ENCODE measurements at regions not wholly inside any gene's neighbourhood (a gene's known extent, or its start where the extent isn't known, plus 50 kb on each side); places are given as distances from the start of the nearest gene placed in this dataset.

DNA sequence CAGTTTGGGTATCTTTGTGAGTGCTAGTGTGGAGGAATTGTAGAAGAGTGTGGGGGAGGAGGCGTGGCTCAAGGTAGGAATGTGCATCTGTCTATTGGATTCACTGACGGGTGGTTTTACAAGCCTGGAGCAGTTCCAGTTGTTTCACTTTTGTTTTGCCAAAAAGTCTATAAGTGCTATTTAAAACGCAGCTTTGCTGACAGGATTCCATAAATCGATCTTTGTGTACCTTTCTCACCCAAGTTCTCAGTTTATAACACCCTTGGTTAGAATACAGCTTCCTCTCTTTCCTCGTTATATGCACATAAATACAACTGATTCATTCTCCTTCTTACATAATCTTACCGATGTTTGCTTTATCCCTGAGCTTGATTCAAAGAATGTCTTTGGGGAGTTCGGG is 123.2 kb upstream of the UBE2E2 start:
- DNase-seq (ENCODE audit: extremely low read depth in 1 of 4, low spot score in 3 of 4) (no peak), ATAC-seq (no peak), FAIRE-seq (no peak)
- Histone ChIP-seq H4K20me1 (replicated peaks; ENCODE audit: control insufficient read depth, insufficient read depth, low read length) (no peaks in the 10 kb centered on the region), H3K4me2 (ENCODE audit: insufficient read depth, low read length) (no peak overlapping the region), H2AFZ (ENCODE audit: low read depth, low read length) (no peak overlapping the region), H3K27me3 (ENCODE audit: control insufficient read depth in 2 of 2, insufficient read depth in 2 of 2, low read length in 2 of 2) (no peaks in the 10 kb centered on the region), H3K36me3 (ENCODE audit: control insufficient read depth, insufficient read depth, low read length) (no peaks in the 10 kb centered on the region), H3K9me3 (replicated peaks; ENCODE audit: control insufficient read depth, insufficient read depth, low read depth, low read length) (no peaks in the 10 kb centered on the region), H3K9me1 (ENCODE audit: control insufficient read depth, insufficient read depth, low read length) (no peaks in the 10 kb centered on the region), H3K27ac (ENCODE audit: extremely low read depth, low read depth, low read length) (no peak overlapping the region), H3K79me2 (ENCODE audit: control insufficient read depth, insufficient read depth, low read length) (no peaks in the 10 kb centered on the region), H3K9ac (ENCODE audit: insufficient read depth in 1 of 2, low read depth in 2 of 2, low read length in 2 of 2) (no peak overlapping the region), H3K4me1 (replicated peaks in 1 of 2; ENCODE audit: control insufficient read depth in 2 of 2, insufficient read depth in 2 of 2, low read length in 2 of 2) (no peaks in the 10 kb centered on the region), H3K4me3 (no peak overlapping the region)
- WGBS (ENCODE audit: insufficient coverage, low coverage, missing lambda C conversion rate), result 2% methylated on average over 7 of the region's 7 CpGs
- BruUV-seq (replicated peaks), result no TSS peak
- POLR2A ChIA-PET, result no interaction called here
- TF ChIP-seq, protein P1, sequence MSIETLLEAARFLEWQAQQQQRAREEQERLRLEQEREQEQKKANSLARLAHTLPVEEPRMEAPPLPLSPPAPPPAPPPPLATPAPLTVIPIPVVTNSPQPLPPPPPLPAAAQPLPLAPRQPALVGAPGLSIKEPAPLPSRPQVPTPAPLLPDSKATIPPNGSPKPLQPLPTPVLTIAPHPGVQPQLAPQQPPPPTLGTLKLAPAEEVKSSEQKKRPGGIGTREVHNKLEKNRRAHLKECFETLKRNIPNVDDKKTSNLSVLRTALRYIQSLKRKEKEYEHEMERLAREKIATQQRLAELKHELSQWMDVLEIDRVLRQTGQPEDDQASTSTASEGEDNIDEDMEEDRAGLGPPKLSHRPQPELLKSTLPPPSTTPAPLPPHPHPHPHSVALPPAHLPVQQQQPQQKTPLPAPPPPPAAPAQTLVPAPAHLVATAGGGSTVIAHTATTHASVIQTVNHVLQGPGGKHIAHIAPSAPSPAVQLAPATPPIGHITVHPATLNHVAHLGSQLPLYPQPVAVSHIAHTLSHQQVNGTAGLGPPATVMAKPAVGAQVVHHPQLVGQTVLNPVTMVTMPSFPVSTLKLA (conservative IDR thresholded peaks at IDR 0.05), result no peak
- no peak for TF ChIP-seq RNF2 (IDR thresholded peaks at IDR 0.05)
- no peak for TF ChIP-seq ZNF766 (CRISPR knock-in tag; conservative IDR thresholded peaks at IDR 0.05)
- TF ChIP-seq MAFF (IDR thresholded peaks at IDR 0.05; ENCODE audit: low read length), result no peak
- no peak for TF ChIP-seq ZNF830 (CRISPR knock-in tag; IDR thresholded peaks at IDR 0.05)
- no peak for TF ChIP-seq ZNF12 (CRISPR knock-in tag; IDR thresholded peaks at IDR 0.05)
- TF ChIP-seq SMARCC2 (IDR thresholded peaks at IDR 0.05; ENCODE audit: low read depth), result no peak
- no peak for TF ChIP-seq NR4A1 (CRISPR knock-in tag; IDR thresholded peaks at IDR 0.05)
- no peak for TF ChIP-seq NR4A1 (tag; IDR thresholded peaks at IDR 0.05)
- TF ChIP-seq ZNF232 (CRISPR knock-in tag; IDR thresholded peaks at IDR 0.05), result no peak
- no peak for TF ChIP-seq ZNF277 (CRISPR knock-in tag; IDR thresholded peaks at IDR 0.05; ENCODE audit: borderline replicate concordance)
- TF ChIP-seq NFE2 (IDR thresholded peaks at IDR 0.05; ENCODE audit: low read depth), result no peak
- TF ChIP-seq TBP (optimal IDR thresholded peaks at IDR 0.05; ENCODE audit: low read depth, low read length), result no peak
- no peak for TF ChIP-seq SLC30A9 (CRISPR knock-in tag; IDR thresholded peaks at IDR 0.05)
- no peak for TF ChIP-seq SIN3B (IDR thresholded peaks at IDR 0.05; ENCODE audit: low read depth)
- TF ChIP-seq, protein P2, sequence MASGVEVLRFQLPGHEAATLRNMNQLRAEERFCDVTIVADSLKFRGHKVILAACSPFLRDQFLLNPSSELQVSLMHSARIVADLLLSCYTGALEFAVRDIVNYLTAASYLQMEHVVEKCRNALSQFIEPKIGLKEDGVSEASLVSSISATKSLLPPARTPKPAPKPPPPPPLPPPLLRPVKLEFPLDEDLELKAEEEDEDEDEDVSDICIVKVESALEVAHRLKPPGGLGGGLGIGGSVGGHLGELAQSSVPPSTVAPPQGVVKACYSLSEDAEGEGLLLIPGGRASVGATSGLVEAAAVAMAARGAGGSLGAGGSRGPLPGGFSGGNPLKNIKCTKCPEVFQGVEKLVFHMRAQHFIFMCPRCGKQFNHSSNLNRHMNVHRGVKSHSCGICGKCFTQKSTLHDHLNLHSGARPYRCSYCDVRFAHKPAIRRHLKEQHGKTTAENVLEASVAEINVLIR (CRISPR knock-in tag; IDR thresholded peaks at IDR 0.05), result no peak
- TF ChIP-seq MCM2 (IDR thresholded peaks at IDR 0.05; ENCODE audit: low read depth), result no peak
- no peak for TF ChIP-seq POU5F1 (IDR thresholded peaks at IDR 0.05; ENCODE audit: borderline replicate concordance, low read depth, low read length, partially characterized antibody)
- no peak for TF ChIP-seq TAF1 (IDR thresholded peaks at IDR 0.05; ENCODE audit: control insufficient read depth, extremely low read depth, insufficient read depth, low read length, severe bottlenecking)
- intact Hi-C loops (cut with micrococcal nuclease), result no loop called here
- in situ Hi-C loops (cut with MboI), result no loop called here
- CTCF ChIA-PET (ENCODE audit: low intra/inter-chr PET ratio), result no interaction called here
